MM.1S (cell line): ENCODE measurements at regions not wholly inside any gene's neighbourhood (a gene's known extent, or its start where the extent isn't known, plus 50 kb on each side); places are given as distances from the start of the nearest gene placed in this dataset.

Experiments
- DNase-seq: peaks from one replicate; pipeline ENCODE4 v3.0.0-alpha.2; 2015
- H2AFZ ChIP-seq: fragments of 300-600 bp; sonication (generic); 2 replicates; pipeline ENCODE4 v1.6.0; 2016; ENCODE audit warnings: antibody characterized with exemption, low read length
- H3F3A ChIP-seq: fragments of 300-600 bp; sonication (generic); 2 replicates; pipeline ENCODE4 v1.6.1; 2016; ENCODE audit warnings: mild to moderate bottlenecking, antibody characterized with exemption, low read length, moderate library complexity, mixed read lengths; ENCODE audit not compliant: insufficient read depth
- H3K27ac ChIP-seq: fragments of 300-600 bp; sonication (generic); 2 replicates; pipeline ENCODE4 v1.5.1; 2016; ENCODE audit warnings: mild to moderate bottlenecking, low read length
- H3K27me3 ChIP-seq: fragments of 300-600 bp; sonication (generic); replicated peaks from 2 replicates; pipeline ENCODE4 v1.6.0; 2016; ENCODE audit warnings: low read length; ENCODE audit not compliant: insufficient read depth
- H3K36me3 ChIP-seq: fragments of 300-600 bp; sonication (generic); replicated peaks from 2 replicates; pipeline ENCODE4 v1.6.1; 2016; ENCODE audit warnings: mild to moderate bottlenecking, low read length, mixed read lengths; ENCODE audit not compliant: insufficient read depth
- H3K4me1 ChIP-seq: fragments of 300-600 bp; sonication (generic); 2 replicates; pipeline ENCODE4 v1.6.1; 2016; ENCODE audit warnings: low read length, mixed read lengths
- H3K4me2 ChIP-seq: fragments of 300-600 bp; sonication (generic); 2 replicates; pipeline ENCODE4 v1.6.0; 2016; ENCODE audit warnings: low read depth, low read length
- H3K4me3 ChIP-seq: fragments of 300-600 bp; sonication (generic); 2 replicates; pipeline ENCODE4 v1.5.1; 2016; ENCODE audit warnings: low read length, mixed read lengths
- H3K79me2 ChIP-seq: fragments of 300-600 bp; sonication (generic); 2 replicates; pipeline ENCODE4 v1.6.1; 2016; ENCODE audit warnings: mixed run types, low read length, mixed read lengths
- H3K9ac ChIP-seq: fragments of 300-600 bp; sonication (generic); 2 replicates; pipeline ENCODE4 v1.6.1; 2016; ENCODE audit warnings: low read length, mixed read lengths
- H3K9me2 ChIP-seq: fragments of 300-600 bp; sonication (generic); replicated peaks from 2 replicates; pipeline ENCODE4 v1.6.1; 2016; ENCODE audit warnings: mild to moderate bottlenecking, low read length, mixed read lengths; ENCODE audit not compliant: insufficient read depth
- H3K9me3 ChIP-seq: fragments of 300-600 bp; sonication (generic); replicated peaks from 2 replicates; pipeline ENCODE4 v1.6.1; 2016; ENCODE audit warnings: mild to moderate bottlenecking, low read length, mixed read lengths; ENCODE audit not compliant: insufficient read depth
- H4K20me1 ChIP-seq: fragments of 300-600 bp; sonication (generic); 2 replicates; pipeline ENCODE4 v1.6.1; 2016; ENCODE audit warnings: mild to moderate bottlenecking, low read length, moderate library complexity, mixed read lengths; ENCODE audit not compliant: insufficient read depth
- CTCF ChIP-seq: fragments of 300-600 bp; sonication (generic); IDR thresholded peaks from 2 replicates; pipeline ENCODE4 v1.5.1; 2016; ENCODE audit warnings: antibody characterized with exemption, low read length, mixed read lengths
- EZH2 ChIP-seq: fragments of 300-600 bp; sonication (generic); optimal IDR thresholded peaks from 2 replicates; pipeline ENCODE3; 2017; ENCODE audit warnings: low read depth, mild to moderate bottlenecking, antibody characterized with exemption, low read length, mixed read lengths
- EZH2phosphoT487 ChIP-seq: fragments of 300-600 bp; sonication (generic); IDR thresholded peaks from 2 replicates; pipeline ENCODE4 v1.6.1; 2018; ENCODE audit warnings: antibody characterized with exemption, low read length

GRCh38 chr13:73399347-73400216, 340.8 kb downstream of the KLF5 start:
- Histone ChIP-seq H3K36me3 (no peaks in the 10 kb centered on the region), H3K9ac (no peak overlapping the region), H3K27me3 (no peaks in the 10 kb centered on the region), H3K9me2 (no peaks in the 10 kb centered on the region), H3K79me2 (no peaks in the 10 kb centered on the region), H3K27ac (no peak overlapping the region), H3F3A (no peaks in the 10 kb centered on the region), H3K4me2 (no peak overlapping the region), H3K4me1 (no peaks in the 10 kb centered on the region), H2AFZ (no peak overlapping the region), H3K4me3 (no peak overlapping the region), H3K9me3 (no peaks in the 10 kb centered on the region), H4K20me1 (no peaks in the 10 kb centered on the region)
- no peak for DNase-seq
- TF ChIP-seq EZH2phosphoT487 (no peak), EZH2 (no peak), CTCF (no peak)

GRCh38 chr13:73397496-73398305, 338.9 kb downstream of the KLF5 start:
- no peak for TF ChIP-seq EZH2phosphoT487
- no peak for TF ChIP-seq EZH2
- TF ChIP-seq CTCF, result no peak
- Histone ChIP-seq H3K9me3 (no peaks in the 10 kb centered on the region), H3K9ac (no peak overlapping the region), H3K27me3 (no peaks in the 10 kb centered on the region), H3K79me2 (no peaks in the 10 kb centered on the region), H3K4me1 (no peaks in the 10 kb centered on the region), H3F3A (no peaks in the 10 kb centered on the region), H3K36me3 (no peaks in the 10 kb centered on the region), H3K4me2 (no peak overlapping the region), H3K9me2 (no peaks in the 10 kb centered on the region), H3K27ac (no peak overlapping the region), H3K4me3 (no peak overlapping the region), H2AFZ (no peak overlapping the region), H4K20me1 (no peaks in the 10 kb centered on the region)
- no peak for DNase-seq

- TF ChIP-seq CTCF, result no peak
- no peak for TF ChIP-seq EZH2
- TF ChIP-seq EZH2phosphoT487, result no peak
- Histone ChIP-seq H3K4me3 (no peak overlapping the region), H2AFZ (no peak overlapping the region), H3K79me2 (no peaks in the 10 kb centered on the region), H3K9me2 (no peaks in the 10 kb centered on the region), H4K20me1 (no peaks in the 10 kb centered on the region), H3K4me1 (no peaks in the 10 kb centered on the region), H3K36me3 (no peaks in the 10 kb centered on the region), H3F3A (no peaks in the 10 kb centered on the region), H3K9ac (no peak overlapping the region), H3K27me3 (no peaks in the 10 kb centered on the region), H3K4me2 (no peak overlapping the region), H3K27ac (no peak overlapping the region), H3K9me3 (no peaks in the 10 kb centered on the region)
- no peak for DNase-seq
These were observed 335.3 kb downstream of the KLF5 start for GRCh38 chr13:73394066-73394465.
